ENCODE measurements at regions not wholly inside any gene's neighbourhood (a gene's known extent, or its start where the extent isn't known, plus 50 kb on each side); places are given as distances from the start of the nearest gene placed in this dataset.

GRCh38 chr5:158322620-158323019, 463.7 kb upstream of the CLINT1 start:
- Histone ChIP-seq H3K4me1 (ENCODE audit: control insufficient read depth, insufficient read depth, low read length, poor library complexity, severe bottlenecking) (no peaks in the 10 kb centered on the region), H3K36me3 (ENCODE audit: control insufficient read depth, insufficient read depth, low read length) (no peaks in the 10 kb centered on the region), H3K9me3 (ENCODE audit: control insufficient read depth, low read length) (no peaks in the 10 kb centered on the region), H3K4me3 (ENCODE audit: extremely low read depth, insufficient read depth, low read length, poor library complexity, severe bottlenecking) (no peak overlapping the region), H3K27ac (ENCODE audit: low read depth, low read length, severe bottlenecking) (no peak overlapping the region)
- no CpG with 5 or more reads among the region's 1 CpG for WGBS, 2 experiments (ENCODE audit: insufficient coverage in 2 of 2)

GRCh38 chr5:158320934-158321333, 462.0 kb upstream of the CLINT1 start:
- Histone ChIP-seq H3K4me3 (ENCODE audit: extremely low read depth, insufficient read depth, low read length, poor library complexity, severe bottlenecking) (no peak overlapping the region), H3K4me1 (ENCODE audit: control insufficient read depth, insufficient read depth, low read length, poor library complexity, severe bottlenecking) (no peaks in the 10 kb centered on the region), H3K36me3 (ENCODE audit: control insufficient read depth, insufficient read depth, low read length) (no peaks in the 10 kb centered on the region), H3K27ac (ENCODE audit: low read depth, low read length, severe bottlenecking) (no peak overlapping the region), H3K9me3 (ENCODE audit: control insufficient read depth, low read length) (no peaks in the 10 kb centered on the region)
- 78 to 88% methylated on average over 1 to 3 of the region's 5 CpGs for WGBS, 2 experiments (ENCODE audit: insufficient coverage in 2 of 2)

DNA sequence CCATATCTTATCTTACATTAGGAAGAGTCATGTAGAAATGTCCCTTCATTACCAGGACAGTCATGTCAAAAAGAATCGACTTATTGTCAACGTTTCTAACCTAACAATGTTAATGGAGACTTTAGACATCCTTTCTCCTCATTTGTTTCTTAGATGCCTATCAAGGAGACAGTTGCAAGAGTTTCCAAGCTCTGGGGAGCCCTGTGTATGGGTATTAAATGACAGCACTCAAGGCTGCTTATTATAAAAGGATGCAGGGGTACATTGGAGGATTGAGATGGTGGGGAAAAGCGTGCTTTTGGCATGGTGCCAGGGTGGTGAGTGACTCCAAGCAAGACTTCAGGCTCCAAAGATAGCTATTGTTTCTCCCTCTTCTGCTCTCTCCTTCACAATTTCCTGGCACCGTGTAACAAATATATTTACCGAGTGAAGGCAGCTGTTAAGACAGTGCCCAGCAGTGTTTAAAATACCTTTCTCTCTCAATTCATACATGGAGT, 461.3 kb upstream of the CLINT1 start:
- Histone ChIP-seq H3K27ac (ENCODE audit: low read depth, low read length, severe bottlenecking) (no peak overlapping the region), H3K36me3 (ENCODE audit: control insufficient read depth, insufficient read depth, low read length) (no peaks in the 10 kb centered on the region), H3K9me3 (ENCODE audit: control insufficient read depth, low read length) (no peaks in the 10 kb centered on the region), H3K4me1 (ENCODE audit: control insufficient read depth, insufficient read depth, low read length, poor library complexity, severe bottlenecking) (no peaks in the 10 kb centered on the region), H3K4me3 (ENCODE audit: extremely low read depth, insufficient read depth, low read length, poor library complexity, severe bottlenecking) (no peak overlapping the region)
- WGBS, 2 experiments (ENCODE audit: insufficient coverage in 2 of 2): 90 to 100% methylated on average over 1 to 2 of the region's 5 CpGs

DNA sequence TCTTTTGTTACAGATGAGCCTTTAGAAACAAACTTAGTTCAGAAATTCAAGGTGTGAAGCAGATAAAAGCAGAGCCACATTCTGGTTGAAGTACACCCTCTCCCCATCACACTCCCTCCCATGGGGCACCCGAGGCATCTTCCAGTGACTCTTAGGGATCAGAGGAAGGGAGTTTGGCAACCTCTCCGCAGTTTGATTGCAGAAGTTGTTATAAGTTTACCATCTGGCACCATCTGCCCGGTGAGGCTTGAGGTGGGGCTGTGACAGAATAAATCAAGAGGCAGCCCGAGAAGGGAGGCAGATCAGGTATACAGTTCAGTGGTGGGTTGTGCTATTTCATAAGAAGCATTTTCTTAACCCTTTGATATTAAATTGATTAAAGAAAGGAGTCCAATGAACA, 458.6 kb upstream of the CLINT1 start:
- Histone ChIP-seq H3K36me3 (ENCODE audit: control insufficient read depth, insufficient read depth, low read length) (no peaks in the 10 kb centered on the region), H3K27ac (ENCODE audit: low read depth, low read length, severe bottlenecking) (no peak overlapping the region), H3K4me1 (ENCODE audit: control insufficient read depth, insufficient read depth, low read length, poor library complexity, severe bottlenecking) (peaks cover 4% of the 10 kb centered on the region), H3K4me3 (ENCODE audit: extremely low read depth, insufficient read depth, low read length, poor library complexity, severe bottlenecking) (no peak overlapping the region), H3K9me3 (ENCODE audit: control insufficient read depth, low read length) (no peaks in the 10 kb centered on the region)
- WGBS, 2 experiments (ENCODE audit: insufficient coverage in 2 of 2): 67 to 83% methylated on average over 1 to 3 of the region's 4 CpGs

DNA sequence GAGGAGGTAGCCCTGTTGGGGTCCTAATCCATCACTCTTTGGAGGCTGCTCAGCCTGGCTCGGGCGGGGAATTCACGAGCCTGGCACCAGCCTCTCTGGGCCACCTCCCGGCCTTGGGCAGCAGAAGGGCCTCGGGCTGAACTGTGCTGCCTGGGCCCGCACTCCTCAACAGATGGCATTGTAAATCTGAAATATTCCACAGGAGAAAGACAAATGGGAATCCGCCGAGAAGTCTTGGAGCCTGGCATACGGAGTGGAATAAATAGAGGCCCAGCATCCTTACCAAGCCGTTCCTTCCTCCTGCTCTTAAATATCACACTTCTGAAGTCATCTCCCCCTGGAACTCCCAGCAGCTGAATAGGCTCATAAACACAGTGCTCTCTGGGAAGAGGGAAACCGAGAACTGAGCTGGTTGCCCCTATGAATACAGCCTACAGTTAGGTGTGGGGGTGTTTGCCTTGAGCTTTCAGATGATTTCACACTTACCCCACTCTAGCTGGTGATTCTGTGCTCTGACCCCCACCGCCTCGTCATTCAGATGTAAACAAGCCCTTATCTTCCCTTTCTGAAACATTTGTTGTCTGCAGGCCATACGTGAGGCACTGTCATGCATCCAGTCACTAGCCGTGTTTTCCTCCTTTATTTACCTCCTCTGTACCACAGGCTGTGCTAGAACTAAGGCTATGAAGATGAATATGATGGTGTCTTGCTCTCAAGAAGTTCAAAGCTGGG, 455.0 kb upstream of the CLINT1 start:
- 67 to 70% methylated on average over 8 to 11 of the region's 15 CpGs for WGBS, 2 experiments (ENCODE audit: insufficient coverage in 2 of 2)
- H3K27ac ChIP-seq (ENCODE audit: low read depth, low read length, severe bottlenecking): no peak overlapping the region
- no peaks in the 10 kb centered on the region for H3K9me3 ChIP-seq (ENCODE audit: control insufficient read depth, low read length)
- H3K36me3 ChIP-seq (ENCODE audit: control insufficient read depth, insufficient read depth, low read length): no peaks in the 10 kb centered on the region
- H3K4me1 ChIP-seq (ENCODE audit: control insufficient read depth, insufficient read depth, low read length, poor library complexity, severe bottlenecking): peaks cover 4% of the 10 kb centered on the region
- H3K4me3 ChIP-seq (ENCODE audit: extremely low read depth, insufficient read depth, low read length, poor library complexity, severe bottlenecking): no peak overlapping the region

GRCh38 chr5:158313027-158313732, 454.2 kb upstream of the CLINT1 start:
- no peak overlapping the region for H3K27ac ChIP-seq (ENCODE audit: low read depth, low read length, severe bottlenecking)
- H3K9me3 ChIP-seq (ENCODE audit: control insufficient read depth, low read length): no peaks in the 10 kb centered on the region
- H3K4me3 ChIP-seq (ENCODE audit: extremely low read depth, insufficient read depth, low read length, poor library complexity, severe bottlenecking): no peak overlapping the region
- peaks cover 4% of the 10 kb centered on the region for H3K4me1 ChIP-seq (ENCODE audit: control insufficient read depth, insufficient read depth, low read length, poor library complexity, severe bottlenecking)
- no peaks in the 10 kb centered on the region for H3K36me3 ChIP-seq (ENCODE audit: control insufficient read depth, insufficient read depth, low read length)
- WGBS, 2 experiments (ENCODE audit: insufficient coverage in 2 of 2): 79 to 83% methylated on average over 11 to 12 of the region's 12 CpGs

GRCh38 chr5:158309088-158309807, 450.3 kb upstream of the CLINT1 start:
- H3K27ac ChIP-seq (ENCODE audit: low read depth, low read length, severe bottlenecking): no peak overlapping the region
- H3K4me3 ChIP-seq (ENCODE audit: extremely low read depth, insufficient read depth, low read length, poor library complexity, severe bottlenecking): no peak overlapping the region
- WGBS, 2 experiments (ENCODE audit: insufficient coverage in 2 of 2): 79 to 90% methylated on average over 3 to 5 of the region's 6 CpGs

GRCh38 chr5:158308429-158309025, 449.6 kb upstream of the CLINT1 start:
- H3K4me1 ChIP-seq (ENCODE audit: control insufficient read depth, insufficient read depth, low read length, poor library complexity, severe bottlenecking): peaks cover 4% of the 10 kb centered on the region
- no peak overlapping the region for H3K4me3 ChIP-seq (ENCODE audit: extremely low read depth, insufficient read depth, low read length, poor library complexity, severe bottlenecking)
- H3K36me3 ChIP-seq (ENCODE audit: control insufficient read depth, insufficient read depth, low read length): no peaks in the 10 kb centered on the region
- no peaks in the 10 kb centered on the region for H3K9me3 ChIP-seq (ENCODE audit: control insufficient read depth, low read length)
- H3K27ac ChIP-seq (ENCODE audit: low read depth, low read length, severe bottlenecking): no peak overlapping the region
- WGBS, 2 experiments (ENCODE audit: insufficient coverage in 2 of 2): 71 to 75% methylated on average over 4 to 5 of the region's 6 CpGs

More at GRCh38 chr5:158309088-158309807, 450.3 kb upstream of the CLINT1 start:
- Histone ChIP-seq H3K36me3 (ENCODE audit: control insufficient read depth, insufficient read depth, low read length) (no peaks in the 10 kb centered on the region), H3K4me1 (ENCODE audit: control insufficient read depth, insufficient read depth, low read length, poor library complexity, severe bottlenecking) (peaks cover 4% of the 10 kb centered on the region), H3K9me3 (ENCODE audit: control insufficient read depth, low read length) (no peaks in the 10 kb centered on the region)

DNA sequence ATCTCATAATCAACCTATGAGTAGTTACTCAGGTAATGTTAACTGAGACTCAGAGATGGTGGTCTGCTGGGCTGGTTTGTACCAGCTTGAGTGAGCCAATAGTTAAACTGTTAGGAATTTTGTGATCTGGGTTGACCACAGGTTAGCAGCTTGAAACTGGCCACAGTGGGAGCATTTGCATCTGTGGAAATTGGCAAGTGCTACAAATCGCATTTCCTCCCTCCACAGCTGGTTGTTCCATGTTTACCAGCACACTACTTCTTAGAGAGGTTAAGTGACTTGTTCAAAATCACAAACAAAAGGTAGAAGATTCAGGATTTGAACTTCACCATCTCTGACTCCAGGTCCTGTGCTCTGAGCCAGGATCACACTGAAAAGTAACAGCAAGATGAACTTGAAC, 446.9 kb upstream of the CLINT1 start:
- no peaks in the 10 kb centered on the region for H3K9me3 ChIP-seq (ENCODE audit: control insufficient read depth, low read length)
- H3K4me3 ChIP-seq (ENCODE audit: extremely low read depth, insufficient read depth, low read length, poor library complexity, severe bottlenecking): no peak overlapping the region
- no peaks in the 10 kb centered on the region for H3K36me3 ChIP-seq (ENCODE audit: control insufficient read depth, insufficient read depth, low read length)
- no peak overlapping the region for H3K27ac ChIP-seq (ENCODE audit: low read depth, low read length, severe bottlenecking)
- H3K4me1 ChIP-seq (ENCODE audit: control insufficient read depth, insufficient read depth, low read length, poor library complexity, severe bottlenecking): no peaks in the 10 kb centered on the region
- no CpG with 5 or more reads among the region's 1 CpG for WGBS, 2 experiments (ENCODE audit: insufficient coverage in 2 of 2)

- H3K4me1 ChIP-seq (ENCODE audit: control insufficient read depth, insufficient read depth, low read length, poor library complexity, severe bottlenecking): no peaks in the 10 kb centered on the region
- no peaks in the 10 kb centered on the region for H3K36me3 ChIP-seq (ENCODE audit: control insufficient read depth, insufficient read depth, low read length)
- no peaks in the 10 kb centered on the region for H3K9me3 ChIP-seq (ENCODE audit: control insufficient read depth, low read length)
- no CpG with 5 or more reads among the region's 2 CpGs for WGBS, 2 experiments (ENCODE audit: insufficient coverage in 2 of 2)
- no peak overlapping the region for H3K4me3 ChIP-seq (ENCODE audit: extremely low read depth, insufficient read depth, low read length, poor library complexity, severe bottlenecking)
- no peak overlapping the region for H3K27ac ChIP-seq (ENCODE audit: low read depth, low read length, severe bottlenecking)
Observed at GRCh38 chr5:158304607-158305006, 445.7 kb upstream of the CLINT1 start.

Data from mesodermal cell (in vitro differentiated cells).